ENCODE measurements at regions not wholly inside any gene's neighbourhood (a gene's known extent, or its start where the extent isn't known, plus 50 kb on each side); places are given as distances from the start of the nearest gene placed in this dataset.

DNA sequence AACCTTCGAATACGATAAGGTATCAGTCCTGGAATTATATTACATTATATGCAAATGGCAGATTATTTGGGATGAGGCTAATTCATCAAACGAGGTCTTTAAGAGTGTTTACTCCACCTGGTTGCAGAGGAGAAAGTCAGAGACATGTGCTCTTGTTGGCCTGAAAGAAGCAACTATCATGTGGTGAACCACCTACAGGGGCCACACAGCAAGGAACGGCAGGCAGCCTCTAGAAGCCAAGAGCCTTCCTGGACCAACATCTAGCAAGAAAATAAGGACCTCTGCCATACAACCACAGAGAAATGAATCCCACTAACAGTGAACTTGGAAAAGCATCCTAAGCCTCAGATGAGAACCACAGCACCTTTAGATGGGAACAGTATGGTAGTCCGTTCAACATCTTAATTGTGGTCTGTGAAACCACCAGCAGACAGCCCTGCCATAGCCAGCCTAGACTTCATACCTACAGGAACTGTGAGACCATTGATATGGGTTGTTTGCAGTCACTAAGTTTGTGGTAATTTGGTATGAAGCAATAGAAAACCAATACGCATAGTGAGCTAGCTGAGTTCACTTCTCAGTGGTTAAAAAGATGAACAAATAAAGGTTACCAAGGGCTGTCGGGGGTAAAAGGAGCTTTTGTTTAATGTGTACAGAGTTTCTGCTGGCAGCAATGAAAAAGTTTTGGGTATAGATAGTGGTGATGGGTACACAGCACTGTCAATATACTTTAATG lies 345.7 kb upstream of the RUNX1 start:
- Histone ChIP-seq H3K36me3 (no peaks in the 10 kb centered on the region), H3K4me1 (no peaks in the 10 kb centered on the region), H3K27me3 (no peaks in the 10 kb centered on the region), H3K27ac (no peak overlapping the region), H3K4me3 (no peak overlapping the region), H3K9me3 (no peaks in the 10 kb centered on the region)
- no peak for TF ChIP-seq POLR2A (IDR thresholded peaks at IDR 0.05)
- TF ChIP-seq, protein P1, sequence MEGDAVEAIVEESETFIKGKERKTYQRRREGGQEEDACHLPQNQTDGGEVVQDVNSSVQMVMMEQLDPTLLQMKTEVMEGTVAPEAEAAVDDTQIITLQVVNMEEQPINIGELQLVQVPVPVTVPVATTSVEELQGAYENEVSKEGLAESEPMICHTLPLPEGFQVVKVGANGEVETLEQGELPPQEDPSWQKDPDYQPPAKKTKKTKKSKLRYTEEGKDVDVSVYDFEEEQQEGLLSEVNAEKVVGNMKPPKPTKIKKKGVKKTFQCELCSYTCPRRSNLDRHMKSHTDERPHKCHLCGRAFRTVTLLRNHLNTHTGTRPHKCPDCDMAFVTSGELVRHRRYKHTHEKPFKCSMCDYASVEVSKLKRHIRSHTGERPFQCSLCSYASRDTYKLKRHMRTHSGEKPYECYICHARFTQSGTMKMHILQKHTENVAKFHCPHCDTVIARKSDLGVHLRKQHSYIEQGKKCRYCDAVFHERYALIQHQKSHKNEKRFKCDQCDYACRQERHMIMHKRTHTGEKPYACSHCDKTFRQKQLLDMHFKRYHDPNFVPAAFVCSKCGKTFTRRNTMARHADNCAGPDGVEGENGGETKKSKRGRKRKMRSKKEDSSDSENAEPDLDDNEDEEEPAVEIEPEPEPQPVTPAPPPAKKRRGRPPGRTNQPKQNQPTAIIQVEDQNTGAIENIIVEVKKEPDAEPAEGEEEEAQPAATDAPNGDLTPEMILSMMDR (IDR thresholded peaks at IDR 0.05), result no peak
- intact Hi-C loops (cut with DNase I), result no loop called here
- WGBS (ENCODE audit: insufficient coverage, low coverage, low lambda C conversion rate, missing lambda C conversion rate), result 54% methylated on average over 5 of the region's 7 CpGs
- no peak for DNase-seq
- no peak for ATAC-seq

DNA sequence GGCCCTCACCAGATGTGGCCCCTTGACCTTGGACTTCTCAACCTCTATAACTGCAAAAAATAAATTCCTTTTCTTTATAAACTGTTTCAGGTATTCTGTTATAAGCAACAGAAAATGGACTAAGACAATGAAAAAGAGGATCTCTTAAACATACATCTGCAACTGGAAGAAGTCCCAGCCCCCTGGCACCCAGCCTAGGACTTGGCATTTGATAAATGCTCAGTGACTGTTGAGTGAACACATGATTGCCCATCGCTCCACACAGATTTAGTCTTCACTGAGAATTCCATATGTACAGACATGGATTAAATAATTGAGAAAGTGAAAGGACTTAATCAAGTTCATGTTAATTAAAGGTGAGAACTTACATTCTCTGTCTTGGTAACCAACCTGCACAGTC lies 344.9 kb upstream of the RUNX1 start:
- Histone ChIP-seq H3K4me1 (no peaks in the 10 kb centered on the region), H3K36me3 (no peaks in the 10 kb centered on the region), H3K9me3 (no peaks in the 10 kb centered on the region), H3K4me3 (no peak overlapping the region), H3K27ac (no peak overlapping the region), H3K27me3 (peaks cover 0 to 1% of the 10 kb centered on the region in 2 donors)
- intact Hi-C loops (cut with DNase I), result no loop called here
- WGBS (ENCODE audit: insufficient coverage, low coverage, low lambda C conversion rate, missing lambda C conversion rate), result 90% methylated on average over 1 of the region's 1 CpG
- no peak for ATAC-seq
- no peak for DNase-seq
- TF ChIP-seq, protein P1 (IDR thresholded peaks at IDR 0.05), result no peak
- TF ChIP-seq POLR2A (IDR thresholded peaks at IDR 0.05), result no peak

DNA sequence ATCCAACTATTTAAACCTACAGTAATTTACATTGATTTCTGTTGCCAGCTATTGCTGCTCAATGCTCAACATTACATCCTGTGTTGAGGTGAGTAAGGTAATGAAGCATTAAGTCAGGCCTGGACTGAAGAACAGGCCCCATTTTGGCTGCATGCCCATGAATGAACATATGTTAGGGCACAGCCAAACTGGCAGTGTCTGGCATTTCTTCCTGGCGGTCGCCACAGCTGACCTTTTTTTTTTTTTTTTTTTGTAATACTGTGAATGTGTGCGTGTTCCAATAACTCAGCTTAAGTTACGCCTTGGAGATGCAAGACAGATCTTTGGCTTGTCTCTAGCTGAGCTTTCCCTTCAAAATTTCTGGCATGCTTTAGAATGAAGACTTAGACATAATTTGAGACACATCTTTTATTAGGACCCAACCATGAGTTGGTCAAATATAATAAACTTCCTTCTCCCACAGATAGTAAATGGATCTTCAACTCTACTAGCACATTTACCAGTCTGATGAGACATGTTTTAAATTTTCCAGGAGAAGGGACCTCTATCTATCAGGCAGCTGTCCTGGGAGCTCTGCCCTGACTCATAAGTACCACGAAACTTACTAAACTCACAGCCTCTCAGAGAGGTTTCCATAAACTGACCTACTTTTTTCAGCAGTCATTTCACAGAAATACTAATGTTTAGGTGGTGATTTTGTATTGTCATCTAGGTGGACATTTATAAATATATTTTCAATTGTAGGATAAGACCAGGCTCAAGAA lies 341.1 kb upstream of the RUNX1 start:
- TF ChIP-seq POLR2A (IDR thresholded peaks at IDR 0.05), result no peak
- TF ChIP-seq, protein P1 (IDR thresholded peaks at IDR 0.05), result no peak
- no peaks in the 10 kb centered on the region for H3K36me3 ChIP-seq
- no peak overlapping the region for H3K4me3 ChIP-seq
- ATAC-seq, result no peak
- H3K4me1 ChIP-seq, result no peaks in the 10 kb centered on the region
- no peak overlapping the region for H3K27ac ChIP-seq
- peaks cover 0 to 5% of the 10 kb centered on the region in 2 donors for H3K27me3 ChIP-seq
- no peaks in the 10 kb centered on the region for H3K9me3 ChIP-seq
- 91% methylated on average over 5 of the region's 5 CpGs for WGBS (ENCODE audit: insufficient coverage, low coverage, low lambda C conversion rate, missing lambda C conversion rate)
- no peak for DNase-seq
- intact Hi-C loops (cut with DNase I), result no loop called here

DNA sequence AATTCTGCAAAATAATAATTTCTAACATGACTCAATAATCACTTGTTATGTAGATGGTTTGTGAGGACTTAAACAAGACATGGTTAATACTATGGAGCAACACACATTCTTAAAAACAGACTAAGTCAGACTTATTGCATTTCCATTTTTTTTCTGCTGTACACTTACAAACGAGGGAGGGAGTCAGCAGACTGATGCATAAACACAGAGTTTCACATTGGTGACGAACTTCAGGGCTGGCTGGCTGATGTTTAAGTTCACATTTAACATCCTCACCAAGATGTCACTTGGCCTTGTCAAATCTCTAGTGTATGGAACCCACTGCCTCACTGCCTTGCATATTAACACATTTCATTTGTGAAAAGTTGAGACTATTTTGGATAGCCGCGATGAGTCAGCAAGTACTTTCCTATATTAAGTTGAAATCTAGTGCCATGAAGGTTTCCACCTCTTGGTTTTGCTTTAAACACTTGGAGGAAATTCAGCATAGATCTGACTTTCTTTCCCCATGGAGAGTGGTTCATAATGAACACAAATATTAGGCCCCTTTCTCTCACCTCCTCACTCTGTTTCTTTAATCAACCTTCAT lies 337.5 kb upstream of the RUNX1 start:
- H3K27ac ChIP-seq, result no peak overlapping the region
- peaks cover 0 to 5% of the 10 kb centered on the region in 2 donors for H3K27me3 ChIP-seq
- no peaks in the 10 kb centered on the region for H3K36me3 ChIP-seq
- ATAC-seq (no peak), DNase-seq (no peak)
- intact Hi-C loops (cut with DNase I), result no loop called here
- no peak overlapping the region for H3K4me3 ChIP-seq
- 76% methylated on average over 4 of the region's 4 CpGs for WGBS (ENCODE audit: insufficient coverage, low coverage, low lambda C conversion rate, missing lambda C conversion rate)
- H3K4me1 ChIP-seq, result no peaks in the 10 kb centered on the region
- no peaks in the 10 kb centered on the region for H3K9me3 ChIP-seq
- no peak for TF ChIP-seq POLR2A (IDR thresholded peaks at IDR 0.05)
- TF ChIP-seq, protein P1 (IDR thresholded peaks at IDR 0.05), result no peak
